Body of pancreas (tissue), 4 donors: ENCODE measurements at regions not wholly inside any gene's neighbourhood (a gene's known extent, or its start where the extent isn't known, plus 50 kb on each side); places are given as distances from the start of the nearest gene placed in this dataset.
"Not testable (repeated sequence)": the region's sequence is repeated elsewhere in the genome, so short reads cannot be mapped to it uniquely, and the experiment has no call there.

Experiments used
- POLR2A ChIP-seq, 3 donors: fragments of 450-650 bp; IDR thresholded peaks; one replicate each; pipeline ENCODE4 v1.6.1; 2016; ENCODE audit warnings: antibody characterized with exemption in 3 of 3, mild to moderate bottlenecking in 2 of 3
- TF ChIP-seq, protein P1 (sequence below), 7 experiments: fragments of 450-650 bp in 4 of 7; fragments of 200-600 bp in 3 of 7; sonication (generic) in 3 of 7; IDR thresholded peaks; one replicate each; pipeline ENCODE4 v1.5.1; 2016 to 2019; ENCODE audit warnings: antibody characterized with exemption in 7 of 7

DNA sequence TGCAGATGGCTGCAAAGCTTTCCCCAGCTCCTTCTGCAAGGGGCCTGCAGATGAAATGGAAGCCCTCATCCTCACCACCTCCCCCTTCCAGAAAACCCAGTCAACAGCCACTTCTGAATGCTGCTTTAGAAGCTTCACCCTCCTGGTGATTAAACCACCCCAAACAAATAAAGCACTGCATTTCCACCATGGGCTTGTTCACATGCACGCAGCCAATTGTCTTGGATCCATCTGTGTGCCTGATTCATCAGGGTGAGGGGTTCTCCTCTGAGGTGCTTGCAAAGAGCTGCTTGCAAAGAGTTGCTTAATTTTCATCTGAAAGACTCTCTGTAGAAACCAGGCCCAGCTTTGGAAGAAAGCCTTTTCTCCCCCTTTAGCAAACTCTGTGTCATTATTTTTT is 184.0 kb upstream of the OSBPL11 start:
- TF ChIP-seq, protein P1, sequence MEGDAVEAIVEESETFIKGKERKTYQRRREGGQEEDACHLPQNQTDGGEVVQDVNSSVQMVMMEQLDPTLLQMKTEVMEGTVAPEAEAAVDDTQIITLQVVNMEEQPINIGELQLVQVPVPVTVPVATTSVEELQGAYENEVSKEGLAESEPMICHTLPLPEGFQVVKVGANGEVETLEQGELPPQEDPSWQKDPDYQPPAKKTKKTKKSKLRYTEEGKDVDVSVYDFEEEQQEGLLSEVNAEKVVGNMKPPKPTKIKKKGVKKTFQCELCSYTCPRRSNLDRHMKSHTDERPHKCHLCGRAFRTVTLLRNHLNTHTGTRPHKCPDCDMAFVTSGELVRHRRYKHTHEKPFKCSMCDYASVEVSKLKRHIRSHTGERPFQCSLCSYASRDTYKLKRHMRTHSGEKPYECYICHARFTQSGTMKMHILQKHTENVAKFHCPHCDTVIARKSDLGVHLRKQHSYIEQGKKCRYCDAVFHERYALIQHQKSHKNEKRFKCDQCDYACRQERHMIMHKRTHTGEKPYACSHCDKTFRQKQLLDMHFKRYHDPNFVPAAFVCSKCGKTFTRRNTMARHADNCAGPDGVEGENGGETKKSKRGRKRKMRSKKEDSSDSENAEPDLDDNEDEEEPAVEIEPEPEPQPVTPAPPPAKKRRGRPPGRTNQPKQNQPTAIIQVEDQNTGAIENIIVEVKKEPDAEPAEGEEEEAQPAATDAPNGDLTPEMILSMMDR (IDR thresholded peaks at IDR 0.05), result not testable (repeated sequence)
- not testable (repeated sequence) for TF ChIP-seq POLR2A (IDR thresholded peaks at IDR 0.05)
